ENCODE measurements at regions not wholly inside any gene's neighbourhood (a gene's known extent, or its start where the extent isn't known, plus 50 kb on each side); places are given as distances from the start of the nearest gene placed in this dataset.

- no peak for DNase-seq
Observed at GRCh38 chr12:97097734-97098133, 190.7 kb downstream of the NEDD1 start.

- peak; percentile 89 for DNase-seq
Observed at GRCh38 chr12:97109441-97109840, 202.4 kb downstream of the NEDD1 start.

GRCh38 chr12:97112136-97112535 lies 205.1 kb downstream of the NEDD1 start:
- DNase-seq: no peak

- DNase-seq: no peak
Observed at GRCh38 chr12:97118796-97119375, 211.8 kb downstream of the NEDD1 start.

GRCh38 chr12:97127061-97127460 lies 220.0 kb downstream of the NEDD1 start:
- no peak for DNase-seq

- DNase-seq: peak; percentile 52
Observed at GRCh38 chr12:97131220-97131981, 224.3 kb downstream of the NEDD1 start.

GRCh38 chr12:97132270-97132669 lies 225.2 kb downstream of the NEDD1 start:
- no peak for DNase-seq

- DNase-seq: peak; percentile 11
Observed at GRCh38 chr12:97134495-97134894, 227.4 kb downstream of the NEDD1 start.

- no peak for DNase-seq
Observed at GRCh38 chr12:97140355-97140754, 233.3 kb downstream of the NEDD1 start.

GRCh38 chr12:97142737-97143410 lies 235.8 kb downstream of the NEDD1 start:
- peak; percentile 30 for DNase-seq

GRCh38 chr12:97148941-97149559 lies 242.0 kb downstream of the NEDD1 start:
- DNase-seq: peak; percentile 87

- DNase-seq: no peak
Observed at GRCh38 chr12:97151481-97151880, 244.4 kb downstream of the NEDD1 start.

- DNase-seq: peak; percentile 53
Observed at GRCh38 chr12:97159377-97159776, 252.3 kb downstream of the NEDD1 start.

- no peak for DNase-seq
Observed at GRCh38 chr12:97160277-97160676, 253.2 kb downstream of the NEDD1 start.

GRCh38 chr12:97162173-97162572 lies 255.1 kb downstream of the NEDD1 start:
- DNase-seq: no peak

GRCh38 chr12:97164936-97165335 lies 257.9 kb downstream of the NEDD1 start:
- no peak for DNase-seq

GRCh38 chr12:97167598-97167997 lies 260.5 kb downstream of the NEDD1 start:
- no peak for DNase-seq

GRCh38 chr12:97168804-97169203 lies 261.7 kb downstream of the NEDD1 start:
- DNase-seq: peak; percentile 36

GRCh38 chr12:97169889-97170567 lies 263.0 kb downstream of the NEDD1 start:
- peak; percentile 82 for DNase-seq

- no peak for DNase-seq
Observed at GRCh38 chr12:97173688-97174410, 266.8 kb downstream of the NEDD1 start.

GRCh38 chr12:97177481-97177880 lies 270.4 kb downstream of the NEDD1 start:
- no peak for DNase-seq

GRCh38 chr12:97181571-97182265 lies 274.7 kb downstream of the NEDD1 start:
- DNase-seq: no peak
